ENCODE measurements at regions not wholly inside any gene's neighbourhood (a gene's known extent, or its start where the extent isn't known, plus 50 kb on each side); places are given as distances from the start of the nearest gene placed in this dataset.
"Not testable (repeated sequence)": the region's sequence is repeated elsewhere in the genome, so short reads cannot be mapped to it uniquely, and the experiment has no call there.

GRCh38 chr5:92370032-92370431 is 986.9 kb upstream of the ARRDC3 start:
- DNase-seq, result no peak

GRCh38 chr5:92369587-92369986 is 986.5 kb upstream of the ARRDC3 start:
- DNase-seq, result no peak

- no peak for DNase-seq
Measured at GRCh38 chr5:92364986-92365550, 982.0 kb upstream of the ARRDC3 start.

GRCh38 chr5:92353107-92354030 is 970.3 kb upstream of the ARRDC3 start:
- DNase-seq, result no peak

- no peak for DNase-seq
Measured at GRCh38 chr5:92337772-92338234, 954.7 kb upstream of the ARRDC3 start.

GRCh38 chr5:92332039-92332438 is 948.9 kb upstream of the ARRDC3 start:
- no peak for DNase-seq

GRCh38 chr5:92330365-92330764 is 947.2 kb upstream of the ARRDC3 start:
- no peak for DNase-seq

GRCh38 chr5:92329759-92330158 is 946.6 kb upstream of the ARRDC3 start:
- no peak for DNase-seq

GRCh38 chr5:92328584-92329259 is 945.6 kb upstream of the ARRDC3 start:
- DNase-seq, result no peak

GRCh38 chr5:92320446-92320845 is 937.3 kb upstream of the ARRDC3 start:
- DNase-seq, result no peak

GRCh38 chr5:92313385-92313784 is 930.3 kb upstream of the ARRDC3 start:
- no peak for DNase-seq

GRCh38 chr5:92309336-92309991 is 926.3 kb upstream of the ARRDC3 start:
- no peak for DNase-seq

GRCh38 chr5:92308679-92309078 is 925.6 kb upstream of the ARRDC3 start:
- DNase-seq, result no peak

GRCh38 chr5:92302356-92302755 is 919.2 kb upstream of the ARRDC3 start:
- DNase-seq, result not testable (repeated sequence)

GRCh38 chr5:92283521-92283920 is 900.4 kb upstream of the ARRDC3 start:
- DNase-seq, result no peak

- not testable (repeated sequence) for DNase-seq
Measured at GRCh38 chr5:92271750-92272149, 888.6 kb upstream of the ARRDC3 start.

- DNase-seq, result no peak
Measured at GRCh38 chr5:92268343-92268742, 885.2 kb upstream of the ARRDC3 start.

- DNase-seq, result no peak
Measured at GRCh38 chr5:92267830-92268229, 884.7 kb upstream of the ARRDC3 start.

- no peak for DNase-seq
Measured at GRCh38 chr5:92265804-92266203, 882.7 kb upstream of the ARRDC3 start.

GRCh38 chr5:92255605-92256004 is 872.5 kb upstream of the ARRDC3 start:
- DNase-seq, result not testable (repeated sequence)

- DNase-seq, result no peak
Measured at GRCh38 chr5:92248518-92248917, 865.4 kb upstream of the ARRDC3 start.

- no peak for DNase-seq
Measured at GRCh38 chr5:92242170-92242569, 859.1 kb upstream of the ARRDC3 start.

GRCh38 chr5:92237896-92238295 is 854.8 kb upstream of the ARRDC3 start:
- DNase-seq, result no peak

Measured in NCI-H2227 treated with DMSO at 0.1 percent for 48 hours (cell line).